ENCODE measurements at regions not wholly inside any gene's neighbourhood (a gene's known extent, or its start where the extent isn't known, plus 50 kb on each side); places are given as distances from the start of the nearest gene placed in this dataset.
"Not testable (repeated sequence)": the region's sequence is repeated elsewhere in the genome, so short reads cannot be mapped to it uniquely, and the experiment has no call there.

- DNase-seq = no peak
Observed at GRCh38 chr4:27678027-27678426, 817.4 kb downstream of the STIM2 start.

- peak; percentile 51 for DNase-seq
Observed at GRCh38 chr4:27684610-27685011, 824.0 kb downstream of the STIM2 start.

- DNase-seq = no peak
Observed at GRCh38 chr4:27685091-27685490, 824.5 kb downstream of the STIM2 start.

- DNase-seq = no peak
Observed at GRCh38 chr4:27685947-27686346, 825.3 kb downstream of the STIM2 start.

GRCh38 chr4:27692158-27692557 lies 831.5 kb downstream of the STIM2 start:
- peak; percentile 3 for DNase-seq

GRCh38 chr4:27692868-27693634 lies 832.4 kb downstream of the STIM2 start:
- no peak for DNase-seq

- not testable (repeated sequence) for DNase-seq
Observed at GRCh38 chr4:27696257-27696656, 835.6 kb downstream of the STIM2 start.

GRCh38 chr4:27701606-27702005 lies 841.0 kb downstream of the STIM2 start:
- DNase-seq = no peak

GRCh38 chr4:27702730-27703431 lies 842.2 kb downstream of the STIM2 start:
- no peak for DNase-seq

- no peak for DNase-seq
Observed at GRCh38 chr4:27703771-27704170, 843.1 kb downstream of the STIM2 start.

- DNase-seq = no peak
Observed at GRCh38 chr4:27711041-27711440, 850.4 kb downstream of the STIM2 start.

- no peak for DNase-seq
Observed at GRCh38 chr4:27714073-27714472, 853.4 kb downstream of the STIM2 start.

- DNase-seq = no peak
Observed at GRCh38 chr4:27716693-27717430, 856.2 kb downstream of the STIM2 start.

GRCh38 chr4:27717431-27717755 lies 856.8 kb downstream of the STIM2 start:
- no peak for DNase-seq

GRCh38 chr4:27720010-27720766 lies 859.5 kb downstream of the STIM2 start:
- no peak for DNase-seq

GRCh38 chr4:27721193-27721592 lies 860.6 kb downstream of the STIM2 start:
- DNase-seq = no peak

- DNase-seq = no peak
Observed at GRCh38 chr4:27728892-27729291, 868.3 kb downstream of the STIM2 start.

- DNase-seq = no peak
Observed at GRCh38 chr4:27742816-27743215, 882.2 kb downstream of the STIM2 start.

- DNase-seq = no peak
Observed at GRCh38 chr4:27759611-27760575, 899.3 kb downstream of the STIM2 start.

GRCh38 chr4:27763830-27764525 lies 903.3 kb downstream of the STIM2 start:
- no peak for DNase-seq

- DNase-seq = no peak
Observed at GRCh38 chr4:27764526-27764837, 903.8 kb downstream of the STIM2 start.
